ENCODE measurements at regions not wholly inside any gene's neighbourhood (a gene's known extent, or its start where the extent isn't known, plus 50 kb on each side); places are given as distances from the start of the nearest gene placed in this dataset.

DNA sequence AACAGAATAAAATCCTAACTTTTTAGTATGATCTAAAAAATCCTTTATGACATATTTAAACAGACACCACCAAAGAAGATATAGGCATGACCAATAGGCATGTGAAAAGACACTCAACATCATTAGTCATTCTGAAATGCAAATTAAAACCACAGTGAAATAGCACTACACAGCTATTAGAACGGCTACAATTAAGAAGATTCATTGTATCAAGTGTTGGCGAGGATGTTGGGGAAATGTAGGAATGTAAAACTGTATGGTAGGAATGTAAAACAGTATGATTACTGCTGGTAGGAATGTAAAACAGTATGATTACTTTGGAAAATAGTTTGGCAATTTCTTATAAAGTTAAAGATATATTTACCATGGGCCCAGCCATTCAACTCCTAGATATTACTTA, 253.3 kb upstream of the TCF4 start:
- DNase-seq (ENCODE audit: low read depth): no peak

DNA sequence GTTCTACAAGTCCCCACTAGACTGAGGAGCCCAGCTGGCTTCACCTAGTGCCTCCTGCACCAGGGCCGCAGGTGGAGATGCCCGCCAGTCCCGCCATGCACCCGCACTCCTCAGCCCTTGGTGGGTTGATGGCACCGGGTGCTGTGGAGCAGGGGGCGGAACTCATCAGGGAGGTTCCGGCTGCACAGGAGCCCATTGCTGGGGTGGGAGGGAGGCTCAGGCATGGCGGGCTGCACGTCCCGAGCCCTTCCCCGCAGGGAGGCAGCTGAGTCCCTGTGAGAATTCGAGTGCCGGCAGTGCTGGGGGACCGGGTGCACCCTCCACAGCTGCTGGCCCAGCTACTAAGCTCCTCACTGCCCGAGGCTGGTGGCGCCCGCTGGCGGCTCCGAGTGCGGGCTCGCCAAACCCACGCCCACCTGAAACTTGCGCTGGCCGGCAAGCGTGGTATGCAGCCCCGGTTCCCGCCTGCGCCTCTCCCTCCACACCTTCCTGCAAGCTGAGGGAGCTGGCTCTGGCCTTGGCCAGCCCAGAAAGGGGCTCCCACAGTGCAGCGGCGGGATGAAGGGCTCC, 252.7 kb upstream of the TCF4 start:
- DNase-seq (ENCODE audit: low read depth): no peak

DNA sequence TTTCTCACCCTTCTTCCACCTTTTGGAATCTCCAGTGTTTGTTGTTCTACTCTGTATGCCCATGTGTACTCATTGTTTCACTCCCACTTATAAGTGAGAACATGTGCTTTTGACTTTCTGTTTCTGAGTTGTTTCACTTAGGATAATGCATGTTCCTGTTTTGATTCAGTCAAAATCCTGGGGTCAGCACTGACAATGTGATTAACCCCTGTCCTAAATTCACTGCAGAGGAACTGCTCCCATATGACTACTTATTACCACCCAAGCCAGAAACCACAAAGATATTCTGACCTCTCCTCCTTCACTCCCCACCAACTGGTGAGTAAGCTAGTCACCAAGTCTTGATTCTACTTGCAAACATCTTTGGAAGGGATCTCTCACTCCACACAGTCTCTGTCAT, 251.4 kb upstream of the TCF4 start:
- DNase-seq (ENCODE audit: low read depth): peak; percentile 87

DNA sequence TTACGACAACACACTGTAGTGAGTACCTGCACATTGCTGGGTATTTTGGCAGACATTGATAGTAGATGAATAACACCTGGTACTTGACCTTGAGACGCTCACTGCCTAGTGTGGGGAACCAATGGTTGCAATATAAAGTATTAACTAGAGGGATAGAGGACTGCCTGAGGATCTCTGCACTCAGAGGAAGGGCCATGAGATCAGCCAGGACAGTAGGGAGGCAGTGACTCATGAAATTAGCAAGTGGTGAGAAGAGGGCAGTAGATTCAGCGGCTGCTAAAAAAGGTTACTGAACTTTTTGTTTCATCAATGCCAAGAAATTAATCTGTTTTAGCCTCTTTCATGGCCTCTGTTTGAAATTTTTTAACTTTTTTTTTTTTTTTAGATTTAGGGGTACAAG, 250.8 kb upstream of the TCF4 start:
- DNase-seq (ENCODE audit: low read depth): peak; percentile 54

GRCh38 chr18:55838319-55838718, 250.3 kb upstream of the TCF4 start:
- no peak for DNase-seq (ENCODE audit: low read depth)

GRCh38 chr18:55833543-55833942, 245.6 kb upstream of the TCF4 start:
- peak; percentile 91 for DNase-seq (ENCODE audit: low read depth)

GRCh38 chr18:55830544-55830943, 242.6 kb upstream of the TCF4 start:
- peak; percentile 31 for DNase-seq (ENCODE audit: low read depth)

DNA sequence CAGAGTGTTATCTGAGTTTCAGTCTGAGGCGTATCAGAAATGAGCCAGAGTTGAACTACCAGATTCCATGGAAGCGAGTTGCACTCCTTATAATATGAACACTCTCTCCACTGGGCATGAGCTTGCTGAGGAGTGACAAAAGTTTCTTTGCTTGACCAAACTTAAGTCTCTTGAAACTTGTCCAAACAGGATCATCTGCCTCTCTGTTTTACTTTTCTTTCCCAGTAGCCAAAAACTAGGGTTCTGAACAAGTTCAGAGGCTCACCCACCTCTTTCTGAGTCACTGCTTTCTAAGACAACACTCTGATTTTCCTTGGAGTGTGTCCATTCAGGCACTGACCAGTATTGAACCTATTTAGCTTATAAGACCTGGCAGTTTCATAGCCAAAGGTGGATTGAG, 233.2 kb upstream of the TCF4 start:
- DNase-seq (ENCODE audit: low read depth): peak; percentile 65

DNA sequence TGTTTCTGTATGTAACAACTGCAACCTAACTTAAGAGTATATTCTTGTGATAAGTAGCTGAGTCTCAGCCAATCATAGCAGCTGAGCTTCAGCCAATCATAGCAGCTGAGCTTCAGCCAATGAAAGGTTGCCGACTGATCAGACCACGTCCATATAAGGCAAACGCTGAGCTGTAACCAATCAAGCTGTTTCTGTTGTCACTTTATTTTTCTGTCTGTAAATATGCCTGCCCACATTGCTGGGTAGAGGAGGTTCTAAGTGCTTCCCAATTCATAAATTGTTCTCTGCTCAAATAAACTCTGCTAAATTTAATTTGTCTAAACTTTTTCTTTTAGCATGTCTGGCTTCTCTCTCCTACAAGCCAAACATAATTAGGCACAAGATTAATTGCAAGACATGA, 231.5 kb upstream of the TCF4 start:
- DNase-seq (ENCODE audit: low read depth): no peak

- DNase-seq (ENCODE audit: low read depth): no peak
These were observed 230.3 kb upstream of the TCF4 start for GRCh38 chr18:55818284-55818683.

DNA sequence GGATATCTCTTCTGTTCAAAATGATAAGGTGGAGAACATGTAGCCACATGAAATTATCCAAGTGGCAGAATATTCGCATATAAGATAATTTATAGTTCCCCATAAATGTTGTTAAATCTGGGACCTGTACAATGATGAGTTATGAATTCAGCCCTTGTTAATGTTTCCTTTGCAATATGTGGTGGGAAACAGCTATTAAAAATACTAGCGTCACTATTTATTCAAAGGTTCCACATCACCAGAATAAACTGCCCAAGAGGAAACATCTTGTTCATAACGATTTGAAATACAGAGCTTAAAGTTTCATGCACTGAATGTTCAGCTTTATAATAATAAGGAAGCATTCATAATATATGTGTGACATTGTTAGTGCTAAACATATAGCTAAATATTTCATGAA, 223.9 kb upstream of the TCF4 start:
- DNase-seq (ENCODE audit: low read depth): no peak

DNA sequence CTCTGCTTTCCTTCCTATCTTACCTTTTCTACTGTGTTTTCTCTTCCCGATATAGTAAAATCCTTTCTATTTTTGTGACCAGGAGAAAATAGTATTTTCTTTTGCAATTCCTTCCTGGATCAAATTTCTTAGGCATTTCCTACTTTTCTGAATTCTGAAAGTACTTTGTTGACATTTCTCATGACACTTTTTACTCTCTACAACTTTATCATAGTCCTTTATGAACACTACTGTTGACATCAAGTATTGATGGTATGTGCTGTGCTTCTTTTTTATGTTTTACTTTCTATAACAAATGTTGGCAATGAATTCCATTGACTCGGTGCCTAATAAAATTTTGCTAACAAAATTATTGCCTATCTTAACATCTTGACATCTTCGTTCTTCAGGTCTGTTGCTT, 217.7 kb upstream of the TCF4 start:
- DNase-seq (ENCODE audit: low read depth): no peak

GRCh38 chr18:55795101-55795669, 207.2 kb upstream of the TCF4 start:
- no peak for DNase-seq (ENCODE audit: low read depth)

DNA sequence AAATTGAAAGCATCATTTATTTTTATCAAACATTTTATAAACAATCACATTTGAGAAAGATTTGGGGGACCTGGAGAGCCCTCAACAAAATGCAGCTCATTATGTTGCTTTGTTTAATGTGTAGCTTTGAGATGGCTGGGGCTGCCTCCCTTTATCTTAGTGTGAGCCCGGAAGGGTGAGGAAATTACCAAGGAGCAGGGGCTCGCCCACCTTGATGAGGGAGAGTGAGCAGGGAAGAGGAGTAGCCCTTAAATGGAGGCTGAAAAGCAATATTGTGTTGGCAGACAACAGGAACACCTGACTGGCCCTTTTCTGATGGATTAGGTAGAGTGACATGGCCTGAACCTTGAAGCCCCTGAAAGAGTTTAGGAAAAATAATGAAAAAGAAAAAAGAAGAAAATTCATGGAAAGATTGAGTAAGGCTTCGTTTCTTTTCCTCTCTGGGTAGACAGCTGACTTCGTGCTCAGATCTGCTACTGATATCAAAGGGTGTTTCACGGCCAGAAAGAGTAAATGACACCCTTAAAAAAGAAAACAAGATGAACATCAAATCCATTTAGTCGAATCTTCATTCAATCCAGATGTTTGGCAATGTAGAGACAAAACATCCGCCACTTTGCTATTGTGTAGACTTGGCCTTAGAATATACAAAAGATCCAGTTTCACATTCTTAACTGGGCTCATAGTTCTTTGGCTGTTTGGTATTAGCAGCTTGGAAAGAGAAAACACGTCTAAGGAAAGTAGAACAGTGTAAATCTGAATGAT, 206.5 kb upstream of the TCF4 start:
- DNase-seq (ENCODE audit: low read depth): no peak

- DNase-seq (ENCODE audit: low read depth): peak; percentile 45
These were observed 202.3 kb upstream of the TCF4 start for GRCh38 chr18:55790296-55790695.

DNA sequence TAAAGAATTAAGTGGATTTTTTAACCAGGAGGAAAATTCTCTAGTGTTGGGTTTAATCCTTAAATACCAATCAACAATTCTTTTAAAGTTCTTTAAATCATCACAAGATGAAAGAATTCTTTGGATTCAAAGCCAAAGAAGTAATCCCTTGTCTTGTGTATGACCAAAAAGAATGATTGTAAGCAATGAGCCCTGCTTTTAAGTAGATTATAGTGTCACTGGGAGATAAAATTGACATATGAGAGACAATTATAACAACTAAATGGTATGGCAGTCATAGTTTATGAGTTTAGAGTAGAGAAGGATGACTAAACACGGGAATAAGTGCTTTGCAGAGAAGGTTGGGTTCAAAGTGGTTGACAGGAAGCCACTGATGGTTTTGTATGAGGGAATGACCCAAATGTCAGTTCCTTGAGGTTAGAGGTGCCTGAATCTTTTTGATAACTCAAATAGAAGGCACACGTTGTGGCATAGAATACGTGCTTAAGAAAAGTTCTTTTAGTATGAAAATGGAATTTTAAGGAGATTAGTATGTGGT, 199.6 kb upstream of the TCF4 start:
- DNase-seq (ENCODE audit: low read depth): no peak

- no peak for DNase-seq (ENCODE audit: low read depth)
These were observed 198.8 kb upstream of the TCF4 start for GRCh38 chr18:55786651-55787272.

GRCh38 chr18:55783921-55784320, 195.9 kb upstream of the TCF4 start:
- DNase-seq (ENCODE audit: low read depth): no peak

DNA sequence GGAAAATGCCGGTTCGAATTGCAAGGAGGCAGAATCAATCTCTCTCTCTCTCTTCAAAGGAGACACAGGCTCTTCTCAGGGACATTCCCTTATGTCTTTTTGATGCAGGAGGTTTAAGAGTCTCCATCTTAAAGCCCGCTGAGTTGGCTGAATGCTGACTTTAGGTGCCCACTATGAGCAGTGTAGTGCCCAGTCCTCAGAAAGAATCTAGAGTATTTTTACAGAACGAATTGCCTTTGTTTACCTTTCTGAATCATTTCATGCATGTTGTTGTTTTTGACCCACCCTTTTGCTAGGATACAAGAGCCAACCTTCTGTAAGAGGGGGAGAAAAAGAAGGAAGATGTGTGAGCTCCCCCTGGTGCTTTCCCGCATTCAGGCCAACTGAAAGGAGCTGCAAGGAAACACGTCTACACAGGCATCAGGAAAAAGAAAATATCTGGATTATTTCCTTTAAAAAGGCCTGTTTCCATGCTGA, 193.5 kb upstream of the TCF4 start:
- peak; percentile 54 for DNase-seq (ENCODE audit: low read depth)

DNA sequence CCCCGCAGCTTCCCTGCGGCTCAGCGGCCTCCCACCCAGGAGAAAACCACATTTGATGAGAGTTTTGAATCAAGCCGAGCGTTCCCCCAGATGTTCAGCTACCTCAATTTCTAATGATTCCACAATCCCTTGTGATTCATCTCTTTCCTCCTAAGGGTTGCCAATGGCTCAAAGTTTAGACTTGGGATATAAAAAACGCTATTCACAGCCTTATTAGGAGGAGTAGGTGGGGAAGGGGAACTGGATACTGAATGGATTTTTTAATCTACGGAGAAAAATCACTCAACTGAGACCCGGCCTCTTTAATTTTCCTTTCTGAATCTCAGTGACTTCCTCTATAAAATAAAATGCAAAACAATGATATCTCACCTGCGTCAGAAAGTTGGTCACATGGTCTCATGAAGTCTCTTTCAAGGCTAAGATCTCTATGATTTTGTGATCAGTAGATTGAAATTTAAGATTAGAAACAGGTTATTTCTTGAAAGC, 192.6 kb upstream of the TCF4 start:
- DNase-seq (ENCODE audit: low read depth): no peak

DNA sequence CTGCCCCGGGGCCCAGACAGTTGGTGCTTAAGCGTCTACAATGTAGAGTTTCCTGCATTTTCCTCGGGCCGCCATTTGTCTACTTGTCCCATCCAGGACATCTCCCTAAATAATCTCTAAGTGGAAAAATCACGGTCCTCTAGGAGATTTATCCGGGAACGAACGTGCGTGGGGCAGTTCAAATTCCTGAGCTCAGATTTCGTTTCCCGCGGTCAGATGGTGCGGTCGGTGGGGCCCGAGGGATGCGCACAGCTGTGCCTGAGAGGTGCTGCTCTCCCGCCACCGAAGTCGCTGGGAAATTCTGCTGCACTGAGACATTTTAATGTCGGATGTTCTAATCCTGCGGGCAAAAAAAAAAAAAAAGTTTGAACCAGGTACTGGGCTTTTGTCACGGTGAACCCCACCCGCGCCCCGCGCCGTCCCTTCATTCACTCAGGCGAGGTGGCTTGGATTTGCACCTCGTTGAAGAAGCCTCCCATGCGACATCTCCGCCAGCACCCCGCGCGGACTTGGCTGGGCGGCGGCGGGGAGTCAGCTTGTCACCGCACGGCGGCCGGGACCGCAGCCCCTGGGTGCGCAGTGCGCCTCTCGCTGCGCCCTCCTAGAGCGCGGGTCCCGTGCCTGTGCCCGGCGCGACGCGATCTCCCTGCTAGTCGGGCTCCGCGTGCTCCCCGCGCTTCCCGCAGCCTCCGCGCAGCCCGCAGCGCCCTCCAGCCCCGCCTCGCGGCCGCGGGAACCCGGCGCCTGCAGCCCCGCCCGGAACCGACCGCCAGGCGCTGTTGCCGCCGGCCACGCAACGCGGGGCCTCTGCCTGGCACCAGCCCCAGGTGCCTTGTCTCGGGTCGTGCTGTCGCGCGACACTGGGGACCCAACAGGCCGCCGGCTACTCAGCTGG, 191.9 kb upstream of the TCF4 start:
- DNase-seq (ENCODE audit: low read depth): no peak
